WERI-Rb-1 (cell line): ENCODE measurements at regions not wholly inside any gene's neighbourhood (a gene's known extent, or its start where the extent isn't known, plus 50 kb on each side); places are given as distances from the start of the nearest gene placed in this dataset.

Source experiments
- DNase-seq: peaks from one replicate; pipeline ENCODE4 v3.0.0-alpha.2; 2020
- H3K27ac ChIP-seq: fragments of 250-450 bp; sonication (Bioruptor Pico); 2 replicates; pipeline ENCODE4 v1.5.1; 2020; ENCODE audit warnings: mild to moderate bottlenecking, moderate library complexity
- H3K27me3 ChIP-seq: fragments of 250-450 bp; sonication (Bioruptor Pico); 2 replicates; pipeline ENCODE4 v1.5.1; 2021; ENCODE audit warnings: mild to moderate bottlenecking, low read depth, moderate library complexity; ENCODE audit not compliant: insufficient read depth, severe bottlenecking
- H3K36me3 ChIP-seq: fragments of 250-450 bp; sonication (Bioruptor Pico); 2 replicates; pipeline ENCODE4 v1.5.1; 2020; ENCODE audit warnings: mild to moderate bottlenecking, moderate library complexity
- H3K4me3 ChIP-seq: 2 replicates; pipeline ENCODE4 v1.5.1; 2011; ENCODE audit warnings: low read depth, mild to moderate bottlenecking, control low read depth, low read length
- H3K9me3 ChIP-seq: fragments of 250-450 bp; sonication (Bioruptor Pico); 2 replicates; pipeline ENCODE4 v1.5.1; 2021; ENCODE audit warnings: mild to moderate bottlenecking, moderate library complexity; ENCODE audit not compliant: severe bottlenecking
- TF ChIP-seq, protein P1 (sequence below): IDR thresholded peaks from 2 replicates; pipeline ENCODE4 v1.5.1; 2011; ENCODE audit warnings: low read depth, mild to moderate bottlenecking, control low read depth, inconsistent platforms, low read length

DNA sequence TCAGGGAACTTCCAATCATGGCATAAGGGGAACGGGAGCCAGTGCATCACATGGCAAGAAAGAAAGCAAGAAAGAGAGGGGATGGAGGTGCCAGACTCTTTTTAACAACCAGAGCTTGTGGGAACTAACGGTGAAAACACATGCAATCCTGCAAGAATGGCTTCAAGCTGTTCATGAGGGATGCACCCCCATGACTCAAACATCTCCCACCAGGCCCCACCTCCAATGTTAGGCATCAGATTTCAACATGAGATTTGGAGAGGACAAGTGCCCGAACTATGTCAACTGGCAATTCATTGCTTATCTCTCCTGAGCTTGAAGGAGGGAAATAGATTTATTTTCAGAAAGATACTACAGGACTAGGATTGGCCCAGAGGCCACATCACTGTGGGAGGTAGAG lies 270.0 kb downstream of the SLC4A3 start:
- Histone ChIP-seq H3K36me3 (no peaks in the 10 kb centered on the region), H3K27ac (no peak overlapping the region), H3K9me3 (no peaks in the 10 kb centered on the region), H3K4me3 (no peak overlapping the region), H3K27me3 (no peaks in the 10 kb centered on the region)
- no peak for DNase-seq
- TF ChIP-seq, protein P1, sequence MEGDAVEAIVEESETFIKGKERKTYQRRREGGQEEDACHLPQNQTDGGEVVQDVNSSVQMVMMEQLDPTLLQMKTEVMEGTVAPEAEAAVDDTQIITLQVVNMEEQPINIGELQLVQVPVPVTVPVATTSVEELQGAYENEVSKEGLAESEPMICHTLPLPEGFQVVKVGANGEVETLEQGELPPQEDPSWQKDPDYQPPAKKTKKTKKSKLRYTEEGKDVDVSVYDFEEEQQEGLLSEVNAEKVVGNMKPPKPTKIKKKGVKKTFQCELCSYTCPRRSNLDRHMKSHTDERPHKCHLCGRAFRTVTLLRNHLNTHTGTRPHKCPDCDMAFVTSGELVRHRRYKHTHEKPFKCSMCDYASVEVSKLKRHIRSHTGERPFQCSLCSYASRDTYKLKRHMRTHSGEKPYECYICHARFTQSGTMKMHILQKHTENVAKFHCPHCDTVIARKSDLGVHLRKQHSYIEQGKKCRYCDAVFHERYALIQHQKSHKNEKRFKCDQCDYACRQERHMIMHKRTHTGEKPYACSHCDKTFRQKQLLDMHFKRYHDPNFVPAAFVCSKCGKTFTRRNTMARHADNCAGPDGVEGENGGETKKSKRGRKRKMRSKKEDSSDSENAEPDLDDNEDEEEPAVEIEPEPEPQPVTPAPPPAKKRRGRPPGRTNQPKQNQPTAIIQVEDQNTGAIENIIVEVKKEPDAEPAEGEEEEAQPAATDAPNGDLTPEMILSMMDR = no peak

DNA sequence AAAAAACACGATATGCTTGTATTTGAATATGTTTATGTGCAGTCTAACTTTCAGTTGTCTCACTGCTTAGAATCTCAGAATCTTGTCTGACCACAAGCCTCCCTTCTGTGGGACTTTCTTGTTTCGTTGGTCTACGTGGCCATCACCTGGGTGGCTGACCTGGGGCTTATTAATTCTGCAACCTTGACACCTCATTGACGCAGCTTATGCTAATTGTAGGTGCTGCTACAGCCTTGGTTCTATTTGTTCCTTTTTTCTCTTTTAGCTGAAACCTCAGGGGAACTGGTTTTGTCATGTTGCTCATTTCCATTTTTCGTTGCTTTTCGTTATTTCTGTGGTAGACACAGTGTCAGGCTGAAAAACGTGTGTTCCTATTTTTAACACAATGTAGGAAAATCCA lies 273.7 kb downstream of the SLC4A3 start:
- no peaks in the 10 kb centered on the region for H3K36me3 ChIP-seq
- H3K4me3 ChIP-seq = no peak overlapping the region
- DNase-seq = no peak
- TF ChIP-seq, protein P1 = no peak
- no peak overlapping the region for H3K27ac ChIP-seq
- H3K9me3 ChIP-seq = no peaks in the 10 kb centered on the region
- H3K27me3 ChIP-seq = no peaks in the 10 kb centered on the region

DNA sequence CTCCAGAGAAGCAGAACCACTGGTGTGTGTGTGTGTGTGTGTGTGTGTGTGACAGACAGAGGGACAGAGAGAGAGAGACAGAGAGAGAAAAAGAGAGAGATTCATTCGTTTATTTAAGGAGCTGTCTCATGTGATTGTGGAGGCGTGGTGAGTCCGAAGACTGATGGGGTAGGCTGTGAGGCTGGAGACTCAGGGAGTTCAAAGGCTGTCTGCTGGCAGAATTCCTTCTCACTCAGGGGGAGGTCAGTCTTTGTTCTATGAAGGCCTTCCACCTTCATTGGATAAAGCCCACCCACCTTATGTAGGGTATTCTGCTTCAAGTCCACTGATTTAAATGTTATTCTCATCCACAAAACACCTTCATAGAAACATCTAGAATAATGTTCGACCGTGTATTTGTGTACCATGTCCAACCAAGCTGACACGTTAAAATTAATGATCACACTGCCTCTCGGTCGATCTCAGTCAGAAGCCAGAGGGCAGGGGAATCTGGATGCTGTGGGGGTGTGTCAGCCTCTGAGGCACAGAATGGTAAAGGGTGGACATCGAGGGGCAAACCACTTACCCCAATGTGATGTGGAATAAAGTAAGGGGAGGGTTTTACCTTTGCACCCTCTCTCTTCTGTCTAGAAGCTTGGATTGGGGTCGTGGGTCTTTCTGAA lies 275.6 kb downstream of the SLC4A3 start:
- TF ChIP-seq, protein P1 = no peak
- no peak for DNase-seq
- H3K27ac ChIP-seq = no peak overlapping the region

DNA sequence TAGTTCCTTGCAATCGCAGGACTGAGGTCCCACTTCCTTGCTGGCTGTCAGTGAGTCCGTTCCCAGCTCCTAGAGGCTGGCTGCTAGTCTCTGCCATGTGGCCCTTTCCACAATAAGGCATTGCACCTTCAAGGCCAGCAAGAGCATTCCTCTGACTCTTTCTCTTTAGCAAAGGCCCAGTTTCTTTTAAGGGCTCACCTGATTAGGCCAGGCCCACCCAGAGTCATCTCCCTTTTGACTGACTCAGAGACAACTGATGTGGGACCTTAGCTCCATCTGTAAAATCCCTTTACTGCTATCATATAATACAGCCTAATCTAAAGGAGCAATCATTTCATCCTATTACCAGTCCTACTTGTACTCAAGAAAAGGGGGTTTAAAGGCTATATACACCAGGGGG lies 278.2 kb downstream of the SLC4A3 start:
- Histone ChIP-seq H3K27ac (no peak overlapping the region), H3K27me3 (no peaks in the 10 kb centered on the region), H3K9me3 (no peaks in the 10 kb centered on the region), H3K36me3 (no peaks in the 10 kb centered on the region), H3K4me3 (no peak overlapping the region)
- TF ChIP-seq, protein P1 = no peak
- DNase-seq = no peak

More for the DNA sequence above, 275.6 kb downstream of the SLC4A3 start:
- Histone ChIP-seq H3K27me3 (no peaks in the 10 kb centered on the region), H3K9me3 (no peaks in the 10 kb centered on the region), H3K4me3 (no peak overlapping the region), H3K36me3 (no peaks in the 10 kb centered on the region)

DNA sequence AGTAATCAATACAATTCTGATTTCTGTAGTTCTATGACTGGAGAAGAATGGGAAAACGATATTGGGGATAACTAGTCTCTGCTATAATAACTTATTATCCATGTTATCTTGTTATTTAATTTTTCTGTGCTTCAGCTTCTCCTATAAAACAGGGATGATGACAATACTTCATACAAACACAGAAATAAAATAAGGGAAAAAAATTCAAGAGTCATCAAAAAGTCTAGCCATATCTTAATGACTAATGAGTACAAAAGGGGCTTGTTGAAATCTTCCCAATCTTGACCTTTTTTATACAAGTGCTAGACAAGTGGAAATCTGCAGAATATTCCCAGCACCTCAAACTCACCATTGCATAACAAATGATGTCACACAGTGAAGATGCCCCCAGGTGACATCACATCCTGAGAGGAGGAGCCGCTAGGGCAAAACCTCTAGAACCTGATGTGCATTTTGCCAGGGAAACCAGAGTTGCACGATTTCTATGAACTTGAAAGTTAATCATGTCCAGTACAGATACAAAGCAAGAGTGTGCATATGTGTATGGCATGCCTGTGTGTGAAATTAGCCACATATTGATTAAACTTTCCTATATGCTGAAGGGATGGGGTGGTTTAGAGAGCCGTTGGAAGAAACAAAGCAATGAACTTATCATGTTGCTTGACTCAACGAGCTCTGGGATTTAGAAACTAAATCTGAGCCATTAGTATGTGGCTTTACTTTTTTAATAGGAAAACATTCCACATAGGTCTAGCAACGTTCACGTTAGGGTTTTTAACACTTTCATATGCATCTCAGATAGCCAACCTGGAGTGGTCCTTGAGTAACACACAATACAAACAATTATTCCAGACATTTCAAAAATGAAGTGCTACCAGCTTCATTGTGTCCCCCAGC lies 278.9 kb downstream of the SLC4A3 start:
- Histone ChIP-seq H3K4me3 (no peak overlapping the region), H3K27me3 (no peaks in the 10 kb centered on the region), H3K9me3 (no peaks in the 10 kb centered on the region), H3K36me3 (no peaks in the 10 kb centered on the region), H3K27ac (no peak overlapping the region)
- DNase-seq = no peak
- TF ChIP-seq, protein P1 = no peak
